Breast epithelium (tissue), 3 donors: ENCODE measurements at regions not wholly inside any gene's neighbourhood (a gene's known extent, or its start where the extent isn't known, plus 50 kb on each side); places are given as distances from the start of the nearest gene placed in this dataset.

Experiments
- CTCF ChIP-seq, 3 donors: fragments of 450-650 bp; IDR thresholded peaks; one replicate each; pipeline ENCODE4 v1.5.1; 2016 to 2017; ENCODE audit warnings: antibody characterized with exemption in 3 of 3, mild to moderate bottlenecking in 3 of 3, moderate library complexity in 3 of 3
- POLR2A ChIP-seq: fragments of 450-650 bp; IDR thresholded peaks from one replicate; pipeline ENCODE4 v1.6.1; 2016; ENCODE audit warnings: antibody characterized with exemption, mild to moderate bottlenecking, moderate library complexity

GRCh38 chr10:56449770-56450169 is 88.7 kb upstream of the ZWINT start:
- TF ChIP-seq CTCF (IDR thresholded peaks at IDR 0.05) (no peak), POLR2A (no peak)
